ENCODE measurements at regions not wholly inside any gene's neighbourhood (a gene's known extent, or its start where the extent isn't known, plus 50 kb on each side); places are given as distances from the start of the nearest gene placed in this dataset.

DNA sequence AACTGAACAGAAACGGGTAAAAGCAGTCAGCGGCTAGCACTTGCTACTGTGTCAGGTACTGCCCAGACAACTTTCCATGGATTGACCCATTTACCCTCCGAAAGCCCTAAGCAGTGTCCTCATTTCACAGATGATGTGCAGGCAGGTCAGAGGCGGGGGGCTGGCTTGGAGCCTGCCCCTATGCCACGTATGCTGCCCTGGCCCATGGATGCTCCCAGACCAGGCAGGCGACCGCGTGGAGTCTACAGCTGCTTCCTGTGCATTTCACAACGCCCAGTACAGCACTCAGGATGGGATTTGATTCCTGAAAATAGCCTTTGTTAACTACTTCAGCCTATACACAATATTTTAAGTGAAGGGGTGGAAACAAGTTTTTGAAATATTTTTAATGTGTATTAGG is 202.9 kb downstream of the NXNL2 start:
- Histone ChIP-seq H3K4me1 (ENCODE audit: control insufficient read depth in 5 of 5, insufficient read depth in 5 of 5, low read length in 5 of 5) (peaks cover 0 to 22% (median 19%) of the 10 kb centered on the region in 5 donors), H3K9ac (ENCODE audit: low read length in 5 of 5) (no peak overlapping the region), H3K4me3 (ENCODE audit: low read depth in 1 of 5, low read length in 5 of 5) (no peak overlapping the region), H3K36me3 (ENCODE audit: control insufficient read depth in 5 of 5, insufficient read depth in 5 of 5, low read length in 5 of 5) (no peaks in the 10 kb centered on the region), H3K9me3 (ENCODE audit: control insufficient read depth in 5 of 5, low read length in 5 of 5) (peaks cover 0 to 6% (median 4%) of the 10 kb centered on the region in 5 donors), H3K27me3 (ENCODE audit: control insufficient read depth in 5 of 5, insufficient read depth in 4 of 5, low read length in 5 of 5) (no peaks in the 10 kb centered on the region), H3K27ac (ENCODE audit: low read depth, low read length) (no peak overlapping the region)

DNA sequence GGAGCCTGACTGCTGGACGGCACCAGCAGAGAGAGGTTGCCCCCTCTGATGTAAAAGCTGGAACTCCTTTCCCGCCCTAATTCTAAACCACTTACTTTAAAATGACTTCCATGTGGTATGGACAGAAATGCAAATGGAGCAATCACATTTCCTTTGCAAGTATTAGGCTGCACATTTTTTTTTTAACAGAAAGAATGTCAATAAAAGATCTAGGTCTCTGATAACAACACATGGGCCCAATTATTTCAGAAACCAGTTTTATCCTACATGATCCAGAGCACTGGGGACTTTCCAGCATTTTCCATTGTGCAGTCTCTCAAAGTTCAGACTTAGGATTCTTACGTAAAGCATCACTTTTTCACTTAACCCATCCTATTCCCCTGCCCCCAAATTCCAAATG is 203.7 kb downstream of the NXNL2 start:
- Histone ChIP-seq H3K4me3 (ENCODE audit: low read depth in 1 of 5, low read length in 5 of 5) (no peak overlapping the region), H3K9ac (ENCODE audit: low read length in 5 of 5) (no peak overlapping the region), H3K36me3 (ENCODE audit: control insufficient read depth in 5 of 5, insufficient read depth in 5 of 5, low read length in 5 of 5) (no peaks in the 10 kb centered on the region), H3K27ac (ENCODE audit: low read depth, low read length) (no peak overlapping the region), H3K9me3 (ENCODE audit: control insufficient read depth in 5 of 5, low read length in 5 of 5) (peaks cover 0 to 6% (median 4%) of the 10 kb centered on the region in 5 donors), H3K27me3 (ENCODE audit: control insufficient read depth in 5 of 5, insufficient read depth in 4 of 5, low read length in 5 of 5) (no peaks in the 10 kb centered on the region), H3K4me1 (ENCODE audit: control insufficient read depth in 5 of 5, insufficient read depth in 5 of 5, low read length in 5 of 5) (peaks cover 0 to 14% (median 13%) of the 10 kb centered on the region in 5 donors)

DNA sequence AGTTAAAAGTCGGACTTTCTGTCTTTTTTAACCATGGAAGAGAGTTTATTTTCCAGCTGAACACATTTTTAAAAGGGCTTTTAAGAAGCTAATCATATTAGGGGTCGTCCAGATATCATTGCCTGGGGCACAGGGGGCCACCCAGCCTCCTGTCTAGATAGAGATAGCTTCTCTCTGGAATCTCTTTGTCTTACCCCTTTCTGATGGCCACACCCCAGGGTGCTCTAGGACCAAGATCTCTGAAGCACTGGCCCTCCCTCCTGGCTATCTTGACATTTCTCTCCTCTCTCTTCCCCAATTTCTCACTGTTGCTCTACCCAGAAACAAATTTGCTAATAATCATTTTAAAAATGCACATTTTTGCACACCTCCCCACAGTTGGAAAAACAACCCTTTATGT is 204.4 kb downstream of the NXNL2 start:
- H3K36me3 ChIP-seq (ENCODE audit: control insufficient read depth in 5 of 5, insufficient read depth in 5 of 5, low read length in 5 of 5) = no peaks in the 10 kb centered on the region
- H3K9ac ChIP-seq (ENCODE audit: low read length in 5 of 5) = no peak overlapping the region
- no peak overlapping the region for H3K4me3 ChIP-seq (ENCODE audit: low read depth in 1 of 5, low read length in 5 of 5)
- H3K27me3 ChIP-seq (ENCODE audit: control insufficient read depth in 5 of 5, insufficient read depth in 4 of 5, low read length in 5 of 5) = no peaks in the 10 kb centered on the region
- H3K9me3 ChIP-seq (ENCODE audit: control insufficient read depth in 5 of 5, low read length in 5 of 5) = peaks cover 0 to 6% (median 4%) of the 10 kb centered on the region in 5 donors
- peaks cover 0 to 11% (median 8%) of the 10 kb centered on the region in 5 donors for H3K4me1 ChIP-seq (ENCODE audit: control insufficient read depth in 5 of 5, insufficient read depth in 5 of 5, low read length in 5 of 5)
- no peak overlapping the region for H3K27ac ChIP-seq (ENCODE audit: low read depth, low read length)

DNA sequence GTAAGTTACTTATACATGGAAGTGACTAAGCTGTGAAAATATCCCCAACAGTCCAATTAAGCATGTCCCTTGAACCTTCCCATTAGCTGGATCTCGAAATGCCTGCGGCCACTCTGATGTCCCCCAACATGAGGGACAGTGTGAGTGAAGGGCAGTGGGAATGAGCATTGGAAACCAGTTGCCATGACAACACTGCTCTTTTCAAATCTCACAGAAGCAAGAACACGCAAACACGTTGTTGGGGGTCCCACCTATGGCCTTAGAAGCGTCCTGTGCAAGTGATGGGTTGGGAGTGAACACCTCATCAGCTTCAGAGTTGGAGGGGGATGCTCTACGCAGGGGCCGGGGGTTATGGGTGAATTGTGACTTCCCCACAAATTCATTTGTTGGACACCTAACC is 205.9 kb downstream of the NXNL2 start:
- Histone ChIP-seq H3K27ac (ENCODE audit: low read depth, low read length) (no peak overlapping the region), H3K9me3 (ENCODE audit: control insufficient read depth in 5 of 5, low read length in 5 of 5) (peaks cover 0 to 6% (median 4%) of the 10 kb centered on the region in 5 donors), H3K4me1 (ENCODE audit: control insufficient read depth in 5 of 5, insufficient read depth in 5 of 5, low read length in 5 of 5) (peaks cover 0 to 16% (median 13%) of the 10 kb centered on the region in 5 donors), H3K9ac (ENCODE audit: low read length in 5 of 5) (no peak overlapping the region), H3K27me3 (ENCODE audit: control insufficient read depth in 5 of 5, insufficient read depth in 4 of 5, low read length in 5 of 5) (no peaks in the 10 kb centered on the region), H3K36me3 (ENCODE audit: control insufficient read depth in 5 of 5, insufficient read depth in 5 of 5, low read length in 5 of 5) (no peaks in the 10 kb centered on the region), H3K4me3 (ENCODE audit: low read depth in 1 of 5, low read length in 5 of 5) (no peak overlapping the region)

DNA sequence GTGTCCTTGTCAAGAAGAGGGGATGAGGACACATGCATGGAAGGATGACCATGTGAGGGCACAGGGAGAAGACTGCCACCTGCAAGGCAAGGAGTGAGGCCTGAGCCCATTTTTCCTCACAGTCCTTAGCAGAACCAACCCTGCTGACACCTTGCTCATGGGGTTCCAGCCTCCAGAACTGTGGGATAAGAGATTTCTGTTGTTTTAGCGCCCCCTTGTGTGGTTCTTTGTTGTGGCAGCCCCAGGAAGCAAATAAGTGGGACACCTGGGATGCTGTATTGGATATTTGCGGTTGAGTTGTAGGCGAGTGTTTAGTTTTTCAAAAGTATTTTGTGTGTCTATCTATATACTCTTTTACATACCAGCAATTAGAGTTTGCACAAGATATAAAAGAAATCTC is 206.4 kb downstream of the NXNL2 start:
- no peak overlapping the region for H3K4me3 ChIP-seq (ENCODE audit: low read depth in 1 of 5, low read length in 5 of 5)
- no peak overlapping the region for H3K27ac ChIP-seq (ENCODE audit: low read depth, low read length)
- no peaks in the 10 kb centered on the region for H3K27me3 ChIP-seq (ENCODE audit: control insufficient read depth in 5 of 5, insufficient read depth in 4 of 5, low read length in 5 of 5)
- no peaks in the 10 kb centered on the region for H3K36me3 ChIP-seq (ENCODE audit: control insufficient read depth in 5 of 5, insufficient read depth in 5 of 5, low read length in 5 of 5)
- H3K4me1 ChIP-seq (ENCODE audit: control insufficient read depth in 5 of 5, insufficient read depth in 5 of 5, low read length in 5 of 5) = peaks cover 0 to 19% (median 15%) of the 10 kb centered on the region in 5 donors
- no peak overlapping the region for H3K9ac ChIP-seq (ENCODE audit: low read length in 5 of 5)
- H3K9me3 ChIP-seq (ENCODE audit: control insufficient read depth in 5 of 5, low read length in 5 of 5) = peaks cover 0 to 6% (median 4%) of the 10 kb centered on the region in 5 donors

DNA sequence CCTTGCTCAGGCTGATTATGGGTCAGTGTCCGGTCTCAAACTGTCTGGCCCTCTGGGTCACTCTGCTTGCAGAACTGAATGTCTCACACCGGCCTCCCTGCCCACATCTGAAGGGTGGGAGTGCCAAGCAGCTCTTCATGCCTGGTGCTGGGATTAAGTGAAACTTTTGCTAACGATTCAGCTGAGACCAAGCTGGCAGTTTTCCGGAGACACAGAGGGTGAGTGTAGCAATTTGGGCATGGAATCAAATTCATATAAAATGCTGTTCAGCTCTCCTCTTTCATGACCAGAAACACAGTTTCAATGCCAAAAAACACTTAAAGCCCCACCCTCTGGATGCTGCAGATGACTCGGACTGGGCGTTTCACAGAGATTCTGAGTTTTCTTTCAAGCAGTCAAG is 207.5 kb downstream of the NXNL2 start:
- no peaks in the 10 kb centered on the region for H3K27me3 ChIP-seq (ENCODE audit: control insufficient read depth in 5 of 5, insufficient read depth in 4 of 5, low read length in 5 of 5)
- peaks cover 0 to 6% (median 4%) of the 10 kb centered on the region in 5 donors for H3K9me3 ChIP-seq (ENCODE audit: control insufficient read depth in 5 of 5, low read length in 5 of 5)
- peaks cover 0 to 31% (median 27%) of the 10 kb centered on the region in 5 donors for H3K4me1 ChIP-seq (ENCODE audit: control insufficient read depth in 5 of 5, insufficient read depth in 5 of 5, low read length in 5 of 5)
- H3K4me3 ChIP-seq (ENCODE audit: low read depth in 1 of 5, low read length in 5 of 5) = no peak overlapping the region
- H3K27ac ChIP-seq (ENCODE audit: low read depth, low read length) = peak overlapping the region; percentile 28
- no peaks in the 10 kb centered on the region for H3K36me3 ChIP-seq (ENCODE audit: control insufficient read depth in 5 of 5, insufficient read depth in 5 of 5, low read length in 5 of 5)
- H3K9ac ChIP-seq (ENCODE audit: low read length in 5 of 5) = peak overlapping the region in 1 of 5 donors; percentile 4

DNA sequence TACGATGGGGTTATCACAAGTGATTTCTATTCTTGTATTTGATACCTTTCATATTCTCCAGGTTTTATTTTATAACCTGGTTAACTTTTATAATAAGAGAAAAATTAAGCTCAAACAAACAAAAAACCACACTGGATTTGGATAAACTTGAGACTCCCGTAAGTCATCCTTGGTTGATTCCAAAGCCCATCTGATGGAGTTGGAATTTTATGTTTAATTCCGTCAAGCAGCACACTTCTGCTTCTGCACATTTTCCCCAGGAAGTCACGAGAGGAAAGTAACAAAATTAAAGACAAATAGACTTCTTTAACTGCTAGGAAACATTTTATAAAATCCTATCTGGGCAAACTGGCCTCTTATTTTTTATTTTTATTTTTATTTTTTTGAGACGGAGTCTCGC is 207.9 kb downstream of the NXNL2 start:
- Histone ChIP-seq H3K27me3 (ENCODE audit: control insufficient read depth in 5 of 5, insufficient read depth in 4 of 5, low read length in 5 of 5) (no peaks in the 10 kb centered on the region), H3K4me1 (ENCODE audit: control insufficient read depth in 5 of 5, insufficient read depth in 5 of 5, low read length in 5 of 5) (peaks cover 0 to 35% (median 31%) of the 10 kb centered on the region in 5 donors), H3K9ac (ENCODE audit: low read length in 5 of 5) (no peak overlapping the region), H3K27ac (ENCODE audit: low read depth, low read length) (no peak overlapping the region), H3K9me3 (ENCODE audit: control insufficient read depth in 5 of 5, low read length in 5 of 5) (peaks cover 0 to 6% (median 4%) of the 10 kb centered on the region in 5 donors), H3K36me3 (ENCODE audit: control insufficient read depth in 5 of 5, insufficient read depth in 5 of 5, low read length in 5 of 5) (no peaks in the 10 kb centered on the region), H3K4me3 (ENCODE audit: low read depth in 1 of 5, low read length in 5 of 5) (no peak overlapping the region)

DNA sequence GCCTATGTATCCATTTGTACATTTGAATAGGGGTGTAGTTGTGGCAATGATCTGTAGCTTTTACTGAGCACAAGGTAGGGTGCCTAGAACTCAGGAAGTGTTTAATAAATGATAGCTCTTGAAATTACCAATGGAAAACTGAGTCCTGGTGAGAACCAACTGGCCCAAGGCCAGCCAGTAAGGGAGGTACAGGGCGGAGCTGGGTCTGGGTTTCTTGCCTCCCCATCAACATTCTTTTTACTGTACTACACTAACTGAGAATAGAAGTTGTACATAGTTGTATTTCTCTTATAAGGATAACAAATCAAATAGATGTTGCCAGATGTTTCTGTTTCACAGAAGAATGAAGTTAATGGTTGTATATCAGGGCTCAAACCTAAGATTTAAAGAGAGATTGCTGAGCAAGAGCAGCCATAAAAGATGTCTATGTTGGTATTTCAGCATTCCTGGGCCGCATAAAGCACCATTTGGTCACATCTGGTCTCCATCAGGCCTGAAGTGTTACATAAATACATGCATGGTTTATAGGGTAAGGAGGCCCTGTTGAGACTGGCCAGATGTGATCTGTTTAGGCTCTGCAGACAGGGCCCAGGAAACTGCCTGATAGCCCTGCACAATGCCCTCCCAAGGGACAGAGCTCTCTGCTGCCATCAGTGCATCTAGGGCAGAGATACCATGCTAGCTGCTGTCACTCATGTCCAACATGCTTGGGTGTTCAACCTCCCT is 210.5 kb downstream of the NXNL2 start:
- H3K36me3 ChIP-seq (ENCODE audit: control insufficient read depth in 5 of 5, insufficient read depth in 5 of 5, low read length in 5 of 5) = no peaks in the 10 kb centered on the region
- no peak overlapping the region for H3K27ac ChIP-seq (ENCODE audit: low read depth, low read length)
- H3K9ac ChIP-seq (ENCODE audit: low read length in 5 of 5) = no peak overlapping the region
- H3K4me3 ChIP-seq (ENCODE audit: low read depth in 1 of 5, low read length in 5 of 5) = no peak overlapping the region
- H3K27me3 ChIP-seq (ENCODE audit: control insufficient read depth in 5 of 5, insufficient read depth in 4 of 5, low read length in 5 of 5) = no peaks in the 10 kb centered on the region
- H3K9me3 ChIP-seq (ENCODE audit: control insufficient read depth in 5 of 5, low read length in 5 of 5) = peaks cover 0 to 6% (median 4%) of the 10 kb centered on the region in 5 donors
- H3K4me1 ChIP-seq (ENCODE audit: control insufficient read depth in 5 of 5, insufficient read depth in 5 of 5, low read length in 5 of 5) = peaks cover 0 to 50% (median 46%) of the 10 kb centered on the region in 5 donors

DNA sequence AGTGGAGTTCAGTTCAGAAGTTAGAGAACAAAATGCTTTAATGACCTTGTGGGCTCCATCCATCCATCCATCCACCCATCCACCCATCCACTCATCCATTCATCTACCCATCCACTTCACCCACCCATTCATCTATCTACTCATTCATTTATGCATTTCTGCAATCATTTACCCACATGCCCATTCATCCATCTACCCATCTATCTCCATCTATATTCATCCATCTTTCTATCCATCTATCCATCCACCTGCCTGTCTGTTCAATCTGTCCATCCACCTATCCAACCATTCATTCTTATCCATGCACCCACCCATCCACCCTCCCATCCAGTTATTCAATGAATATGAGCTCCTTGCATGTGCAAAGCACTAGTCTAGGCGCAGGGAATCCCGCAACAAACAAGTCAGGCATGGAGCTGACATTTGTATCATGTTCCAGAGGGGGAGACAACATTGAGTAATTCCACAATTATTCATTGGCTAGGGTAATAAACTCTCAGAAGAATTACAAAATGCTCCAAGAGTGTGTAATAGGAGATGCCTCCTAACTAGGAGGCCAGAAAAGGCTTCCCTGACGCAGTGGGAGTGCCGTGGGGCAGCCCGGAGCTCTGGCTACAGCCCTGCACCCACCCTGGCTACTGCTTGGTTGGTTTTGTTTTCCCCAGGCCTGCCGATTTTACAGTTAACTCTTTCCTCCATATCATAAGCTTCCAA is 211.2 kb downstream of the NXNL2 start:
- Histone ChIP-seq H3K36me3 (ENCODE audit: control insufficient read depth in 5 of 5, insufficient read depth in 5 of 5, low read length in 5 of 5) (no peaks in the 10 kb centered on the region), H3K9me3 (ENCODE audit: control insufficient read depth in 5 of 5, low read length in 5 of 5) (peaks cover 0 to 5% (median 3%) of the 10 kb centered on the region in 5 donors), H3K4me3 (ENCODE audit: low read depth in 1 of 5, low read length in 5 of 5) (no peak overlapping the region), H3K4me1 (ENCODE audit: control insufficient read depth in 5 of 5, insufficient read depth in 5 of 5, low read length in 5 of 5) (peaks cover 0 to 50% (median 46%) of the 10 kb centered on the region in 5 donors), H3K27ac (ENCODE audit: low read depth, low read length) (peak overlapping the region; percentile 40), H3K27me3 (ENCODE audit: control insufficient read depth in 5 of 5, insufficient read depth in 4 of 5, low read length in 5 of 5) (no peaks in the 10 kb centered on the region), H3K9ac (ENCODE audit: low read length in 5 of 5) (no peak overlapping the region)

DNA sequence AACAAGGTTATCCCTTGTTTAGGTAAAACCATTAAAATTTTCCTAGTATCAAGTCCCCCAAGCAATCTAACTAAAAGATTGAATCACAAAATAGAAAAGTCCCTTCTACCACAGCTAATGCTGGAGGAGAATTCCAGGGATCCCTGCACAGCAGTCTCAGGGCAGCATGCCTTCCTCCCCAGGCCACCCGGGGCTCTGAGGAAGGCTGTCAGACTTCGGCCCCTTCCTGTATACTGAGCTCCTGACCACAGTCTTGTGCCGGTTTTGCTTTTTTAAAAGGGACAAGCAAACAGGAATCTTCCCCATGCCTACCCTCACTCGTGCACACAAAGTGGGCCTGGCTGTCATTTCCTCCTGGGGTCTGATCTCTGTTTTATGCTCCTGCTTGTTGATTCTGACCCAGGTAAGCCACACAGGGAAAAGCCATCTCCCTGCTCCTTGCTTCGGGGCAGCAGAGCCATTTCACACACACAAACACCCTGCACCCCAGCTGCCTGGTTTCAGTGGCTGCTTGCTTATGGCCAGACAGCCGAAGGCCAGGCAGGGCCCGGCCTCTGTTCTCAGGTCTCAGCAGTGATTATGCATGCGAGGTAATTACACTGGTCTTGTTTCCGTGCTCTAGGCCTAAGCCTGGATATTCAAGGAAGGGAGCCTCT is 211.9 kb downstream of the NXNL2 start:
- Histone ChIP-seq H3K27ac (ENCODE audit: low read depth, low read length) (peak overlapping the region; percentile 40), H3K9ac (ENCODE audit: low read length in 5 of 5) (no peak overlapping the region)

More for the DNA sequence above, 211.9 kb downstream of the NXNL2 start:
- Histone ChIP-seq H3K4me1 (ENCODE audit: control insufficient read depth in 5 of 5, insufficient read depth in 5 of 5, low read length in 5 of 5) (peaks cover 0 to 50% (median 46%) of the 10 kb centered on the region in 5 donors), H3K4me3 (ENCODE audit: low read depth in 1 of 5, low read length in 5 of 5) (no peak overlapping the region), H3K36me3 (ENCODE audit: control insufficient read depth in 5 of 5, insufficient read depth in 5 of 5, low read length in 5 of 5) (no peaks in the 10 kb centered on the region), H3K9me3 (ENCODE audit: control insufficient read depth in 5 of 5, low read length in 5 of 5) (peaks cover 0 to 7% (median 6%) of the 10 kb centered on the region in 5 donors), H3K27me3 (ENCODE audit: control insufficient read depth in 5 of 5, insufficient read depth in 4 of 5, low read length in 5 of 5) (no peaks in the 10 kb centered on the region)

All from subcutaneous abdominal adipose tissue (tissue), 5 donors.